ENCODE measurements at regions not wholly inside any gene's neighbourhood (a gene's known extent, or its start where the extent isn't known, plus 50 kb on each side); places are given as distances from the start of the nearest gene placed in this dataset.

DNA sequence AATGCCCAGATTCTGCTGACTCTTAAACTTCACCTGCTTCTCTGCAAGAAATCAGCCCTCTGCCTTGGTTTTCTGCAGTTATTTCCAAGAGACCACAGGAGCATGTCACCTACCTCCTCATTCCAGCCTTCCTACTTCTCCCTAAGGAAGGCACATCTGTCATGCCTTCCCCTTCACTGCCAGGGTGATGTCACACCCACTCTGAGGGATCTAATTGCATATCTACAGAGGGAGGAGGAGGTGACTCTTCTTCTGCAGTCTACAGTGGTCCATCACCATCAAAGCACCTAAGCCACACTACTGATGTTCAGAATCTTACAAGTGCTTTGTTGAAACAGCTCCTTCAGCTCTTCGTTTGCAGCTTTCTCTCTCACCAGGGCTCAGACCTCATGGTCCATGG is 275.5 kb downstream of the FGFR2 start:
- TF ChIP-seq, protein P1, sequence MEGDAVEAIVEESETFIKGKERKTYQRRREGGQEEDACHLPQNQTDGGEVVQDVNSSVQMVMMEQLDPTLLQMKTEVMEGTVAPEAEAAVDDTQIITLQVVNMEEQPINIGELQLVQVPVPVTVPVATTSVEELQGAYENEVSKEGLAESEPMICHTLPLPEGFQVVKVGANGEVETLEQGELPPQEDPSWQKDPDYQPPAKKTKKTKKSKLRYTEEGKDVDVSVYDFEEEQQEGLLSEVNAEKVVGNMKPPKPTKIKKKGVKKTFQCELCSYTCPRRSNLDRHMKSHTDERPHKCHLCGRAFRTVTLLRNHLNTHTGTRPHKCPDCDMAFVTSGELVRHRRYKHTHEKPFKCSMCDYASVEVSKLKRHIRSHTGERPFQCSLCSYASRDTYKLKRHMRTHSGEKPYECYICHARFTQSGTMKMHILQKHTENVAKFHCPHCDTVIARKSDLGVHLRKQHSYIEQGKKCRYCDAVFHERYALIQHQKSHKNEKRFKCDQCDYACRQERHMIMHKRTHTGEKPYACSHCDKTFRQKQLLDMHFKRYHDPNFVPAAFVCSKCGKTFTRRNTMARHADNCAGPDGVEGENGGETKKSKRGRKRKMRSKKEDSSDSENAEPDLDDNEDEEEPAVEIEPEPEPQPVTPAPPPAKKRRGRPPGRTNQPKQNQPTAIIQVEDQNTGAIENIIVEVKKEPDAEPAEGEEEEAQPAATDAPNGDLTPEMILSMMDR (IDR thresholded peaks at IDR 0.05; ENCODE audit: poor library complexity, severe bottlenecking), result no peak
- TF ChIP-seq RAD21 (conservative IDR thresholded peaks at IDR 0.05) (no peak), EZH2 (IDR thresholded peaks at IDR 0.05; ENCODE audit: borderline replicate concordance, insufficient read depth, low read length, poor library complexity, severe bottlenecking) (no peak)
